GM21723 (cell line): ENCODE measurements at regions not wholly inside any gene's neighbourhood (a gene's known extent, or its start where the extent isn't known, plus 50 kb on each side); places are given as distances from the start of the nearest gene placed in this dataset.

ENCODE experiments used
- ATAC-seq: cut with Tn5 transposase; IDR thresholded peaks from one replicate; pipeline ENCODE4 v1.9.1; 2021; ENCODE audit warnings: mild to moderate bottlenecking, moderate library complexity; ENCODE audit not compliant: unreplicated experiment

- no peak for ATAC-seq
Observed at GRCh38 chr6:159445351-159445750, 247.7 kb downstream of the SOD2 start.

DNA sequence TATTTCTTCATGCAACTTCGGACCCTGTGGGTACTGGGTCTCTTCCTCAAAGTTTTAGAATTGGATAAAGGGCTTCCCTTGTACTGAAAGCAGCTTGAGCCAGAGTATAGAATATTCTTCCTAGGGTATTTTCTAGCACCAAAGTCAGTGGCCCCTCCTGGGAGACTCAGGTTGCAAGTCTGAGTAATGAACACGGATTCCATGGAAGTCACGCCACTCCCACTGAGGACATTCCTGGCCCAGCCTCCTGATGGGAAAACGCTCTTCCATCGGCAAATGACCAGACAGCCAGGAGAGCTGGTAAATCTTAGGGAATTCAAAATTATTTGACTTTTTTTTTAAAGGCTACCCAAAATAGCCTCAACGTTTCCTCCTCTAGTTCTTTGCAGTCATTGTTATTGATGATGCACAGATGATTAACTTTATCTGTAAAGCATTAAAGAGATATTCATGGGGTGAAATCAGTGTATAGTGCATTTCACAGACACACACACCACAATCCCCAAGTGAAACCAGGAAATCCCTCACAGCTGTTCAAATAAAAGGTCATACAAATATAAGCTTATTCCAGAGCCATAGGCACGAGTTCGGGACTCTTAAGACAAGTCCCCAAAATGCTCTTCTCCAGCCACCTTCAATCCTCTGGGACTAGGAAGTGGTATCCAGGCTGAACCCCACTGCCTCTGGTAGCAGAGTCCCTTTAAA lies 248.8 kb downstream of the SOD2 start:
- ATAC-seq: no peak

GRCh38 chr6:159443417-159443920 lies 249.6 kb downstream of the SOD2 start:
- ATAC-seq: no peak

DNA sequence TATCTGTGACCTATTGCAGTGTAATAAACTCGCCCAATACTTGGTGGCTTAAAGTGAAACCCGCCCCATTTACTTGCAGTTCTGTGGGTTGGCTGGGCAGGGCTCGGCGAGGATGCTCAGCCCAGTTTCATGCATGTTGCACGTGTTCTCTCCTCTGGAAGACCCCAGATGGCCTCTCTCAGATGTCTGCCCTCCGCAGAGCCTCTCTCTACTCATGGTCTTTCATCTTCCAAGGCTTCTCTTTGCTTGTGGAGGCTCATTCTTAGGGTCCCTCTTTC lies 251.4 kb downstream of the SOD2 start:
- ATAC-seq: no peak

DNA sequence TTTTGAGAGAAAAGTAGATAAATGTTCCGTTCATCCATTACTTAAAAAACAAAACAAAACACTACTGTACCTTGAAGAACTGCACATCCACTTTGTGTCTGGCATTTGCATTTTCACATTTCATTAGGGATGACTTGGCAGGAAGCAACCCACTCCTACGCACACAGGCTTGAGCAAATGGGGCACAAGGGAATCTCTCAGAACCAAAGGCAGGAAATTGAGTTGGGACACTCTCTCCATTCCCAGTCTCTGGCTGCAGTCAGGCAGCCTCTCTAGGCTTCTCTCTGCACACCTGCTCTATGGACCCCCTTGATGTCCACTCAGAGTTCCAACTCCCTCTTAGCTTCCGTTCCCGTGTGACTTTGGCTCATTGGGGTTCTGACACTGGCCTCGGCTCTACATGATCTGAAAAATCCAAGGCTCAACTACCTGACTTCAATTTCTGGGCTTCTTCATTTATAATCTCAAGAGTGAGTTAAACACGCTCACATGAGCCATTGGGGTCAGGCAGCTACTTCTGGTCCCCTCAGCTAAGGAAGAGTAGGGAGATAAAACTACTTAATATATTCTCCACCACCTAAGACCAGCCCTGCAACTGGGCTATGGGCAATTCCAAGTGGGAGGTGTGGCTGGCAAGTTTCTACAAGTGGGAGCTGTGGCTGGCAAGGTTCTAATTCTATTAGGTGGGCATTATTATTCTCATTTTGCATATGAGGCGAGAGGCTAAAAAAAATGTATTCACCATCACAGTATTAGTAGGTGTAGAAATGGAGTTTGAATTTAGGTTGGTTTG lies 251.9 kb downstream of the SOD2 start:
- no peak for ATAC-seq

GRCh38 chr6:159440349-159440748 lies 252.7 kb downstream of the SOD2 start:
- ATAC-seq: no peak

- no peak for ATAC-seq
Observed at GRCh38 chr6:159439651-159440050, 253.4 kb downstream of the SOD2 start.

- ATAC-seq: no peak
Observed at GRCh38 chr6:159438106-159438505, 254.9 kb downstream of the SOD2 start.

DNA sequence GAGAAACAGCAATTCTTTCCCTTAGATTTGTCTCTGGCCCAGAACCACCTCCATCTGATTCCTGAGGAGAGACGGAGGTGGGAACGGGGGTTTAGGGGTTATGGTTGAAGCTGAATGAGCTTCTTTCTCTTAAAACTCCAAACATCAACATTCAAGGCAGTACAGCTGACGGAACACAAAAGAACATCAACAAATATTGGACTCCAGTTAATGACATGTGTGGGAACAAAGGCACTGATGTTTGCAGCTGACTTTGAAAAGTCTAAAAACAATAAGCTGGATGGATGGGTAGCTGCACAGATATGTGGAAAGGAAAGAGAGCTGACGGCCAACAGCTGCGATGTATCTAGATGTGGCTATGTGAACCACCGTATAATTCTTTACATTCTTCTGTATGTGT lies 256.5 kb downstream of the SOD2 start:
- ATAC-seq: no peak

GRCh38 chr6:159435701-159436100 lies 257.3 kb downstream of the SOD2 start:
- no peak for ATAC-seq

- no peak for ATAC-seq
Observed at GRCh38 chr6:159434410-159434809, 258.6 kb downstream of the SOD2 start.

DNA sequence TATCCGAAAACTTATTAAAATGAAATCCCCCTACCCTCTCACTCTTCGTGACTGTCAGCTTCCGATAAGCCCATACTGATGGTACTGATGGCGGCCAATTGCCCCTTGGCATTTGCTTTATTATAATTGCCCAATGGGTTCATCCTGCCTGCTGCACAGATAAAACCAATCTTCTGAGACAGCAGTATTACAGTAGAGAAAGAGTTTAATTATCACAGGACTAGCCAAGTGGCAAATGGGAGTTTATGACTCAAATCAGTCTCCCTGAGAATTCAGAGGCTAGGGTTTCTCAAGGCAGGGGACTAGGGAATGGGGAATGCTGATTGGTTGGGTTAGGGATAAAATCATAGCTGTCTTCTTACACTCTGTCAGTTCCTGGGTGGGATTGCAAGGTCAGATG lies 259.5 kb downstream of the SOD2 start:
- ATAC-seq: no peak

DNA sequence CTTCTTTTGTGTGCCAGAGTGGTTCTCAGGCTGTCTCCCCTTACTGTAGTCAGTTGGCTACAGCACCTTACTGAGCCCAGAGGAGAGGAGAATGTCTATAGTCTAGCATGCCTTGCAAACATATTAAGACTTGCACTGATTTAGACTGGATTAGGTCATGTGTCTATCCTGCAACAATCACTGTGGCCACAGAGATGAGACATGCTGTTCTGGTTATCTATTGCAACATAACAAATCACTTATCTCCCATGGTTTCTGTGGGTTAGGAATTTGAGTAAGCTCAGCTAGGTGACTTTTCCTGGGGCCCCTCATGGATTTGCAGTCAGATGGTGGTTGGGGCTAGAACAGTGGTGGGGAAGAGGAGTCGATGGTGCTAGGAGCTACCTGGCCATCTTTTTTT lies 261.3 kb downstream of the SOD2 start:
- ATAC-seq: no peak

DNA sequence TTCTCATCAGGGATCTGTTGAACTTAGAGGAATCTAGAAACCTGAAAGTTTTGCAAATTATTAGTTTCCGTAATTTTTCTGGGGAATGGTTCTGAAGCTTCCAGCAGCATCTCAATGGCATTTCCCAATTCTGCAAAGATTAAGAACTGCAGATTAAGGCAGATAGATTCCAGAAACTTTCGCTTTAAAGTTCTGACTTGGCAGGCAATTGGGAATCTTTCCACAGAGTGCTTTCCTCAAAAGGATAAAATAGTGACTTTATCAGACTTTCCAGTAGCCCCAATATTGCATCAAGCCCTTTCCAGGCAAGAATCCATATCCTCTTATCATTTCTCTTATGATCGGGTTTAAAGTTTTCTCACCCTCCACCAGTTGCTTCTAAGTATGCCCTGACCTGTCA lies 261.1 kb downstream of the FNDC1 start:
- no peak for ATAC-seq

GRCh38 chr6:159429433-159429832 lies 260.2 kb downstream of the FNDC1 start:
- ATAC-seq: no peak

DNA sequence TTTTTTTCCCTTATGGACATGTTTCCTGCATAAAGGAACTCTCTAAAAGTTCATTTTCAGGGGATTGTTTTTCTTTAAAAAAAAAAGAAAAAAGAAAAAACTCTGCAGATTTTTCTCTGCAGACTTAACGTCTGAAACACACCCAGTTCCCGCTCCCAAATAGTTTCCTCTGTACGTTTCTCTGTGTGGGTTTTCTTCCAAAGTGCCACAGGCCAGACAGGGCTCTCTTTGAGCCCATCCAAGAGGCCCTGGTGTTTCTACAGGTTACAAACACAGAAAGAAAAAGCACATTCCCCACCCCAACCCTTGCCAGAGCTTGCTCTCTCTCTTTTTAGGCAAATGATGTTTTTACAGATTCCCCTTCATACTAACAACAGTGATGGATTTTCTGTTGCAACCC lies 258.6 kb downstream of the FNDC1 start:
- ATAC-seq: no peak

DNA sequence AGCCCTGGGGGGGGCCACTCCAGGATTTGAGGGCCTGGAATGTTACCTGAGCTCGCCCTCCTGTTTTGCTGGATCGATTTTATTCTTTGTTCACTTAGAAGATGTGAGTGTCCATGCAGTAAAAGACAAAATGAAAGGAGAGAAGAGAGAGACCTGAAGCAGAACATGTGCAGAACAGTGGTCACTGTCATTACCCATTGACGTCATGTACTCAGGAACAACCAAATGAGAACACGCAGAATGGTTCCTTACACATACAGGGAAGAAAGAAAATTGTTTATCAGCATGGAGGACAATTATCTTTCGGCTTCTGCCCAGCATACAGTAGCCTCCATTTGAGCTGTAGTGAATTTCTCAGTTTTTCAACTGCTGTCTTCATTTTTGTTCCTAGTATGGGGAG lies 258.1 kb downstream of the FNDC1 start:
- ATAC-seq: no peak

- no peak for ATAC-seq
Observed at GRCh38 chr6:159425421-159425820, 256.2 kb downstream of the FNDC1 start.

DNA sequence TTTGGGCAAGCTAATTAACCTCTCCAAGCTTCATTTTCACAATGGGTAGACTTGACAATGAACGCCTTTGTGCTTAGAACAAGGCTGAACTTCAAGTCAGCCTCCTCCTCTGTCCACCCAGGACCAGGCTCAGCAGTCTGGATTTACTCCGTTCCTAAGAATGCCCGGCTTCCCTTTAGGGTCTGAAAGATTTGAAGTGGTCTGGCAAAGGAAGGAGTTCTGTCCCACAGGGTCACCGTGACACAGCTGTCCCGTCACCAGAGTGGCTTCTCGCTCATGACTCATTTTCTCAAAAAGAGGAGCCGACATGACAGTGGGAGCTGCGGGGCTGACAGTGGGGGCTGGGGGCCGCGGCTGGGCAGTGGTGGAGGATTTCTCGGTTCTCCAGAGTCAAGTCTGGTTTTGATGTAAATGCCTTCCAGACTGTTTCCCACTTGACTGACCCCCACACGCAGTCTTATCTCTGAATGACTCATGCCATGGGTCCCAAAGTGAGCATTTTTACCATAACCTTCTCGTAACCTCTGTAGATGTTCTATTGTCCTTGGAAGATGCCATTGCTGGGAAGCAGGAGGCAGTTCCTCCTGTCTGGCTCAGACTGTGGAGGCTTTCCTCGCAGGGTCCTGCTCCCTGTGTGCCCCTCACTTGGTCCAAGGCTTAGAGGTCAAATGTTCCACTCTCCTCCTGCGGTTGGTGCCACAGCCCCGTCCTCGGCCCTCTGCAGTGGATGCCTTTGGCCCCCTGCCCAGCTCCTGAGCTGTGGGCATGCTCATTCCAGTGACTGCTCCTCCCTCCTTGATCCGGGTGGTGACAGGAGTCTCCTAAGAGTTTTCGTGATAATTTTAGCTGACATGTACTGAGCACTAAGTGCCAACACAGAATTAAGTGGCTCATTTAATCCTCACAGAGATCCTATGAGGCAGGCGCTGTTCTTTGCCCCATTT lies 253.1 kb downstream of the FNDC1 start:
- no peak for ATAC-seq

- ATAC-seq: no peak
Observed at GRCh38 chr6:159421586-159421985, 252.4 kb downstream of the FNDC1 start.

GRCh38 chr6:159418997-159419396 lies 249.8 kb downstream of the FNDC1 start:
- no peak for ATAC-seq
